ENCODE measurements at regions not wholly inside any gene's neighbourhood (a gene's known extent, or its start where the extent isn't known, plus 50 kb on each side); places are given as distances from the start of the nearest gene placed in this dataset.

DNA sequence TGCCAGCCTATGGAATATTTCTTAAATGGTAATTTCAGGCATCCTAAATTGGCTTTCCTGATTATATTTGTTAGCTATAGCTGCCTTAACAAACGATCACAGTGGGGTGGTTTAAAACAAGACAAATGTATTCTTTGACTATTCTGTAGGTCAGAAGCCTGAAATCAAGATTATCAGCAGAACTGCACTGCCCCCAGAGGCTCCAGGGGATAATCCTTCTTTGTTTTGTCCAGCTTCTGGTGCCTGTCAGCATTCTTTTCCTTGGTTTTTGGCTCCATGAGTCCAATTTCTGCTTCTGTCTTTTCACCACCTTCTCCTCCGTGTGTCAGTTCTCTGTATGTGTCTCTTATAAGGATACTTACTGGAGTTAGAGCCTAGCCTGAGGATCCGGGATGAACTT is 1282.2 kb upstream of the USP15 start:
- TF ChIP-seq, protein P1, sequence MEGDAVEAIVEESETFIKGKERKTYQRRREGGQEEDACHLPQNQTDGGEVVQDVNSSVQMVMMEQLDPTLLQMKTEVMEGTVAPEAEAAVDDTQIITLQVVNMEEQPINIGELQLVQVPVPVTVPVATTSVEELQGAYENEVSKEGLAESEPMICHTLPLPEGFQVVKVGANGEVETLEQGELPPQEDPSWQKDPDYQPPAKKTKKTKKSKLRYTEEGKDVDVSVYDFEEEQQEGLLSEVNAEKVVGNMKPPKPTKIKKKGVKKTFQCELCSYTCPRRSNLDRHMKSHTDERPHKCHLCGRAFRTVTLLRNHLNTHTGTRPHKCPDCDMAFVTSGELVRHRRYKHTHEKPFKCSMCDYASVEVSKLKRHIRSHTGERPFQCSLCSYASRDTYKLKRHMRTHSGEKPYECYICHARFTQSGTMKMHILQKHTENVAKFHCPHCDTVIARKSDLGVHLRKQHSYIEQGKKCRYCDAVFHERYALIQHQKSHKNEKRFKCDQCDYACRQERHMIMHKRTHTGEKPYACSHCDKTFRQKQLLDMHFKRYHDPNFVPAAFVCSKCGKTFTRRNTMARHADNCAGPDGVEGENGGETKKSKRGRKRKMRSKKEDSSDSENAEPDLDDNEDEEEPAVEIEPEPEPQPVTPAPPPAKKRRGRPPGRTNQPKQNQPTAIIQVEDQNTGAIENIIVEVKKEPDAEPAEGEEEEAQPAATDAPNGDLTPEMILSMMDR (IDR thresholded peaks at IDR 0.05) = no peak
- TF ChIP-seq POLR2A (IDR thresholded peaks at IDR 0.05) = no peak
